Lower leg skin (tissue), 4 donors: ENCODE measurements at regions not wholly inside any gene's neighbourhood (a gene's known extent, or its start where the extent isn't known, plus 50 kb on each side); places are given as distances from the start of the nearest gene placed in this dataset.

ENCODE experiments used
- DNase-seq, 2 donors: peaks; one replicate each; pipeline ENCODE4 v3.0.0-alpha.2; 2019; ENCODE audit warnings: low spot score in 2 of 2
- H3K4me3 ChIP-seq: fragments of 200-600 bp; sonication (generic); 2 replicates; pipeline ENCODE4 v1.5.1; 2017; ENCODE audit warnings: mild to moderate bottlenecking, low read depth; ENCODE audit not compliant: poor library complexity, severe bottlenecking
- CTCF ChIP-seq, 3 donors: fragments of 450-650 bp; IDR thresholded peaks; one replicate each; pipeline ENCODE4 v1.5.1; 2016; ENCODE audit warnings: antibody characterized with exemption in 3 of 3, mild to moderate bottlenecking in 3 of 3, moderate library complexity in 2 of 3
- POLR2A ChIP-seq, 2 donors: fragments of 450-650 bp; IDR thresholded peaks; one replicate each; pipeline ENCODE4 v1.6.1; 2016 to 2017; ENCODE audit warnings: antibody characterized with exemption in 2 of 2, mild to moderate bottlenecking in 1 of 2, moderate library complexity in 1 of 2
- WGBS, 2 donors: methylation state at CpG; one replicate each; pipeline ENCODE4 v1.1.5; 2018; 5-methylcytosine and 5-hydroxymethylcytosine counted together
- intact Hi-C: fragments of 100-400 bp; cut with DNase I; formaldehyde crosslinking; loops from one replicate; pipeline ENCODE4 v1.15.0; 2023; ENCODE audit warnings: low total_unique reads

- no peak for TF ChIP-seq CTCF (IDR thresholded peaks at IDR 0.05)
- TF ChIP-seq POLR2A (IDR thresholded peaks at IDR 0.05), result no peak
- H3K4me3 ChIP-seq, result no peak overlapping the region
- 71 to 80% methylated on average over 2 of the region's 2 CpGs for WGBS, 2 donors
- no peak for DNase-seq
- intact Hi-C loops, result no loop called here
Observed at GRCh38 chr2:58414506-58414905, 173.4 kb upstream of the FANCL start.

GRCh38 chr2:58410549-58410948 is 169.4 kb upstream of the FANCL start:
- no peak overlapping the region for H3K4me3 ChIP-seq
- intact Hi-C loops, result no loop called here
- 58 to 64% methylated on average over 2 of the region's 2 CpGs for WGBS, 2 donors
- TF ChIP-seq POLR2A (IDR thresholded peaks at IDR 0.05) (no peak), CTCF (IDR thresholded peaks at IDR 0.05) (no peak)
- DNase-seq, result no peak

- intact Hi-C loops, result no loop called here
- H3K4me3 ChIP-seq, result no peak overlapping the region
- WGBS, 2 donors, result 74 to 80% methylated on average over 4 of the region's 4 CpGs
- no peak for DNase-seq
- no peak for TF ChIP-seq CTCF (IDR thresholded peaks at IDR 0.05)
- no peak for TF ChIP-seq POLR2A (IDR thresholded peaks at IDR 0.05)
Observed at GRCh38 chr2:58407487-58407886, 166.4 kb upstream of the FANCL start.

GRCh38 chr2:58405341-58405740 is 164.2 kb upstream of the FANCL start:
- no peak for DNase-seq
- no peak overlapping the region for H3K4me3 ChIP-seq
- TF ChIP-seq POLR2A (IDR thresholded peaks at IDR 0.05) (no peak), CTCF (IDR thresholded peaks at IDR 0.05) (no peak)
- 79 to 86% methylated on average over 1 of the region's 1 CpG for WGBS, 2 donors
- intact Hi-C loops, result no loop called here

GRCh38 chr2:58401936-58402335 is 160.8 kb upstream of the FANCL start:
- H3K4me3 ChIP-seq, result no peak overlapping the region
- intact Hi-C loops, result no loop called here
- TF ChIP-seq CTCF (IDR thresholded peaks at IDR 0.05) (no peak), POLR2A (IDR thresholded peaks at IDR 0.05) (no peak)
- no peak for DNase-seq
- 71 to 86% methylated on average over 2 of the region's 2 CpGs for WGBS, 2 donors

GRCh38 chr2:58398406-58398805 is 157.3 kb upstream of the FANCL start:
- intact Hi-C loops, result no loop called here
- no peak for TF ChIP-seq POLR2A (IDR thresholded peaks at IDR 0.05)
- no peak for TF ChIP-seq CTCF (IDR thresholded peaks at IDR 0.05)

More at GRCh38 chr2:58398406-58398805, 157.3 kb upstream of the FANCL start:
- H3K4me3 ChIP-seq, result no peak overlapping the region
- DNase-seq, result no peak
